ENCODE measurements at regions not wholly inside any gene's neighbourhood (a gene's known extent, or its start where the extent isn't known, plus 50 kb on each side); places are given as distances from the start of the nearest gene placed in this dataset.

DNA sequence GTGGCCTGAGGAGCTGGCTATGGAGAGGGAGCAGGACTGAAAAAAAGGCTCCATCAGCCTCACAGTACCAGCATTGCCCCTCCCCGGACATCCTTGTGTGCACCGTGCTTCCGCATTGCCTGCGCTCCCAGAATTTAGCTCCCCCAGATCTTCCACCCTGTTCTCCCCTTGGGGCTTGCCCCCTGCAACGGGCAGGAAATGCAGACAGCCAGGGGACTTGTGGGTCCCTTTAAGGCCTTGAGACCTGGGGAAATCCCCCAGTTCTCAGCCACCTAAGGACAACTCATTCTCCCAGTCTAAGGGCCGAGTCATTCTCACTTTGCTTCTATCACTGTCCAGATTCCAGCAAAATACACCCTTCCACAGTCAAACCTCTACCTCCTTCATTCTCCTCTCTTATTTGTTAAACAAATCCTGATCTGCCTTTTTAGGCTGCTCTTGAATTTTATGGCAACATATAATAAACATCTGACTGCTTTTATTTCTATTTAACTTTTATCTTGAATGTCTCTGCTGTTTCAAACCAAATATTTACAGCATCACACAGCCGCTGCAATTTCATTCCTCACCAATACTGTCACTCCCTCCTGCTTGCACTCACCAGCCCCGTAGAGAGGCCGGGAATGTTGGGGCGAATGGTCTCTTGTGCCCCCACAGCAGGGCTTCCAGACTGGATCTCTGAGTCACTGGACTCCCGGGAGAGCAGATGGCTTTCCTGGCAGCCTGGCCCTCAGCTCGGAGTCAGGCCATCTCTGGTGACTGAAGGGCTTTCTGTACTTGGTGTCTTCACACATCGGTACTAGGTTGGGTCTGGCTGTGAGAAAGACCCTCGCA, 221.9 kb downstream of the TSHZ3 start (continued):
- TF ChIP-seq, protein P1, sequence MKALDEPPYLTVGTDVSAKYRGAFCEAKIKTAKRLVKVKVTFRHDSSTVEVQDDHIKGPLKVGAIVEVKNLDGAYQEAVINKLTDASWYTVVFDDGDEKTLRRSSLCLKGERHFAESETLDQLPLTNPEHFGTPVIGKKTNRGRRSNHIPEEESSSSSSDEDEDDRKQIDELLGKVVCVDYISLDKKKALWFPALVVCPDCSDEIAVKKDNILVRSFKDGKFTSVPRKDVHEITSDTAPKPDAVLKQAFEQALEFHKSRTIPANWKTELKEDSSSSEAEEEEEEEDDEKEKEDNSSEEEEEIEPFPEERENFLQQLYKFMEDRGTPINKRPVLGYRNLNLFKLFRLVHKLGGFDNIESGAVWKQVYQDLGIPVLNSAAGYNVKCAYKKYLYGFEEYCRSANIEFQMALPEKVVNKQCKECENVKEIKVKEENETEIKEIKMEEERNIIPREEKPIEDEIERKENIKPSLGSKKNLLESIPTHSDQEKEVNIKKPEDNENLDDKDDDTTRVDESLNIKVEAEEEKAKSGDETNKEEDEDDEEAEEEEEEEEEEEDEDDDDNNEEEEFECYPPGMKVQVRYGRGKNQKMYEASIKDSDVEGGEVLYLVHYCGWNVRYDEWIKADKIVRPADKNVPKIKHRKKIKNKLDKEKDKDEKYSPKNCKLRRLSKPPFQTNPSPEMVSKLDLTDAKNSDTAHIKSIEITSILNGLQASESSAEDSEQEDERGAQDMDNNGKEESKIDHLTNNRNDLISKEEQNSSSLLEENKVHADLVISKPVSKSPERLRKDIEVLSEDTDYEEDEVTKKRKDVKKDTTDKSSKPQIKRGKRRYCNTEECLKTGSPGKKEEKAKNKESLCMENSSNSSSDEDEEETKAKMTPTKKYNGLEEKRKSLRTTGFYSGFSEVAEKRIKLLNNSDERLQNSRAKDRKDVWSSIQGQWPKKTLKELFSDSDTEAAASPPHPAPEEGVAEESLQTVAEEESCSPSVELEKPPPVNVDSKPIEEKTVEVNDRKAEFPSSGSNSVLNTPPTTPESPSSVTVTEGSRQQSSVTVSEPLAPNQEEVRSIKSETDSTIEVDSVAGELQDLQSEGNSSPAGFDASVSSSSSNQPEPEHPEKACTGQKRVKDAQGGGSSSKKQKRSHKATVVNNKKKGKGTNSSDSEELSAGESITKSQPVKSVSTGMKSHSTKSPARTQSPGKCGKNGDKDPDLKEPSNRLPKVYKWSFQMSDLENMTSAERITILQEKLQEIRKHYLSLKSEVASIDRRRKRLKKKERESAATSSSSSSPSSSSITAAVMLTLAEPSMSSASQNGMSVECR (CRISPR knock-in tag; IDR thresholded peaks at IDR 0.05; ENCODE audit: borderline replicate concordance), result no peak

DNA sequence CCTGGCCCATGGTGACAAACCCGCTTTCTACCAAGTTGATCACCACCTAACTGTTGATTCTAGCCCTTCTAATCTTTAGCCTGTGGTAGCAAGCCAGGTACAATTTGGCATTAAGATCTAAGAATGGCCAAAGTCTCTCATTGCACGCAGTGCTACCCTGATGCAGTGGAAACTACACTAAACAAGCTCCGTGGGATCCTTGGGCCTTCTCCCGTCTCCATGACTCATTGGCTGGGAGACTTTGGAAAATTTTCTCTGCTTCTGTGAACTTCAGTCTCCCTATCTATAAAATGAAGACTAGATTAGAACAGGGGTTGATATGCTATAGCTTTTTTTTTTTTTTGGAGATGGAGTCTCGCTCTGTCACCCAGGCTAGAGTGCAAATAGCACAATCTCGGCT, 223.0 kb downstream of the TSHZ3 start:
- TF ChIP-seq TEAD1 (CRISPR knock-in tag; IDR thresholded peaks at IDR 0.05) (no peak), OVOL2 (CRISPR knock-in tag; IDR thresholded peaks at IDR 0.05; ENCODE audit: borderline replicate concordance) (no peak)
- TF ChIP-seq, protein P2, sequence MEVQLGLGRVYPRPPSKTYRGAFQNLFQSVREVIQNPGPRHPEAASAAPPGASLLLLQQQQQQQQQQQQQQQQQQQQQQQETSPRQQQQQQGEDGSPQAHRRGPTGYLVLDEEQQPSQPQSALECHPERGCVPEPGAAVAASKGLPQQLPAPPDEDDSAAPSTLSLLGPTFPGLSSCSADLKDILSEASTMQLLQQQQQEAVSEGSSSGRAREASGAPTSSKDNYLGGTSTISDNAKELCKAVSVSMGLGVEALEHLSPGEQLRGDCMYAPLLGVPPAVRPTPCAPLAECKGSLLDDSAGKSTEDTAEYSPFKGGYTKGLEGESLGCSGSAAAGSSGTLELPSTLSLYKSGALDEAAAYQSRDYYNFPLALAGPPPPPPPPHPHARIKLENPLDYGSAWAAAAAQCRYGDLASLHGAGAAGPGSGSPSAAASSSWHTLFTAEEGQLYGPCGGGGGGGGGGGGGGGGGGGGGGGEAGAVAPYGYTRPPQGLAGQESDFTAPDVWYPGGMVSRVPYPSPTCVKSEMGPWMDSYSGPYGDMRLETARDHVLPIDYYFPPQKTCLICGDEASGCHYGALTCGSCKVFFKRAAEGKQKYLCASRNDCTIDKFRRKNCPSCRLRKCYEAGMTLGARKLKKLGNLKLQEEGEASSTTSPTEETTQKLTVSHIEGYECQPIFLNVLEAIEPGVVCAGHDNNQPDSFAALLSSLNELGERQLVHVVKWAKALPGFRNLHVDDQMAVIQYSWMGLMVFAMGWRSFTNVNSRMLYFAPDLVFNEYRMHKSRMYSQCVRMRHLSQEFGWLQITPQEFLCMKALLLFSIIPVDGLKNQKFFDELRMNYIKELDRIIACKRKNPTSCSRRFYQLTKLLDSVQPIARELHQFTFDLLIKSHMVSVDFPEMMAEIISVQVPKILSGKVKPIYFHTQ (CRISPR knock-in tag; IDR thresholded peaks at IDR 0.05), result no peak
- ATAC-seq (no peak), DNase-seq (ENCODE audit: low spot score) (no peak)
- H3K4me1 Mint-ChIP-seq, result peaks cover 5% of the 10 kb centered on the region
- H3K27me3 Mint-ChIP-seq (ENCODE audit: low read depth), result no peaks in the 10 kb centered on the region
- ChIA-PET CTCF (interaction anchor here (1.3 kb wide), 1 partner anchor 72 kb away, joined by 6 read pairs; no protein-coding TSS in a partner anchor), POLR2A (no interaction called here)
- H3K9me3 Mint-ChIP-seq, result peaks cover 22% of the 10 kb centered on the region
- no peaks in the 10 kb centered on the region for H3K36me3 Mint-ChIP-seq
- H3K27ac Mint-ChIP-seq, result no peak overlapping the region
- H3K4me3 Mint-ChIP-seq, result no peak overlapping the region

DNA sequence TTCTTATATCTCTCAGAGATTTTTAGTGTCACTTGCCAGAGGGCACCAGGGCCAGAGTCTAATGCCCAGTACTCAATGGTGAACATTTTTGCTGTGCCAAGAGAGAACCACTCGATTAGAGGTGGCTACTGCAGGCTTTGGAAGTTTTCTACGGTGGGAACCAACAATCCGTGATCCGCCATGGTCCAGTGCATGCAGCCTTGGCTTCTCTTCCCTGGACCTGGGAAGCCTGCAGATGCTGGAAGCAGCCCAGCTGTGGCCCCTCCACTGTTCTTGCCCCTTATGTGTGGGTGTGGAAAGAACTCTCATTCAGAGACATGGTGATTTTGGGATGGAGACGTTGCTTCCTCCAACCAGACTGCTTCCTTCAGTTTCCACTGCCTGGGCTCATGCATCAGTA, 224.2 kb downstream of the TSHZ3 start:
- ChIA-PET CTCF (interaction anchor here (1.3 to 3.4 kb wide), 3 partner anchors 70 to 443 kb away, joined by 5 to 9 read pairs (median 6); no protein-coding TSS in a partner anchor), POLR2A (no interaction called here)

More for the DNA sequence above, 224.2 kb downstream of the TSHZ3 start:
- ATAC-seq (no peak), DNase-seq (ENCODE audit: low spot score) (no peak)
- no peak for TF ChIP-seq ETV6 (CRISPR knock-in tag; IDR thresholded peaks at IDR 0.05)
- no peak for TF ChIP-seq CREM (CRISPR knock-in tag; IDR thresholded peaks at IDR 0.05)
- TF ChIP-seq, protein P3, sequence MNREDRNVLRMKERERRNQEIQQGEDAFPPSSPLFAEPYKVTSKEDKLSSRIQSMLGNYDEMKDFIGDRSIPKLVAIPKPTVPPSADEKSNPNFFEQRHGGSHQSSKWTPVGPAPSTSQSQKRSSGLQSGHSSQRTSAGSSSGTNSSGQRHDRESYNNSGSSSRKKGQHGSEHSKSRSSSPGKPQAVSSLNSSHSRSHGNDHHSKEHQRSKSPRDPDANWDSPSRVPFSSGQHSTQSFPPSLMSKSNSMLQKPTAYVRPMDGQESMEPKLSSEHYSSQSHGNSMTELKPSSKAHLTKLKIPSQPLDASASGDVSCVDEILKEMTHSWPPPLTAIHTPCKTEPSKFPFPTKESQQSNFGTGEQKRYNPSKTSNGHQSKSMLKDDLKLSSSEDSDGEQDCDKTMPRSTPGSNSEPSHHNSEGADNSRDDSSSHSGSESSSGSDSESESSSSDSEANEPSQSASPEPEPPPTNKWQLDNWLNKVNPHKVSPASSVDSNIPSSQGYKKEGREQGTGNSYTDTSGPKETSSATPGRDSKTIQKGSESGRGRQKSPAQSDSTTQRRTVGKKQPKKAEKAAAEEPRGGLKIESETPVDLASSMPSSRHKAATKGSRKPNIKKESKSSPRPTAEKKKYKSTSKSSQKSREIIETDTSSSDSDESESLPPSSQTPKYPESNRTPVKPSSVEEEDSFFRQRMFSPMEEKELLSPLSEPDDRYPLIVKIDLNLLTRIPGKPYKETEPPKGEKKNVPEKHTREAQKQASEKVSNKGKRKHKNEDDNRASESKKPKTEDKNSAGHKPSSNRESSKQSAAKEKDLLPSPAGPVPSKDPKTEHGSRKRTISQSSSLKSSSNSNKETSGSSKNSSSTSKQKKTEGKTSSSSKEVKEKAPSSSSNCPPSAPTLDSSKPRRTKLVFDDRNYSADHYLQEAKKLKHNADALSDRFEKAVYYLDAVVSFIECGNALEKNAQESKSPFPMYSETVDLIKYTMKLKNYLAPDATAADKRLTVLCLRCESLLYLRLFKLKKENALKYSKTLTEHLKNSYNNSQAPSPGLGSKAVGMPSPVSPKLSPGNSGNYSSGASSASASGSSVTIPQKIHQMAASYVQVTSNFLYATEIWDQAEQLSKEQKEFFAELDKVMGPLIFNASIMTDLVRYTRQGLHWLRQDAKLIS (CRISPR knock-in tag; IDR thresholded peaks at IDR 0.05; ENCODE audit: borderline replicate concordance), result no peak
- no peak for TF ChIP-seq ZBTB21 (CRISPR knock-in tag; IDR thresholded peaks at IDR 0.05; ENCODE audit: borderline replicate concordance)
- TF ChIP-seq, protein P4, sequence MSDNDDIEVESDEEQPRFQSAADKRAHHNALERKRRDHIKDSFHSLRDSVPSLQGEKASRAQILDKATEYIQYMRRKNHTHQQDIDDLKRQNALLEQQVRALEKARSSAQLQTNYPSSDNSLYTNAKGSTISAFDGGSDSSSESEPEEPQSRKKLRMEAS (CRISPR knock-in tag; IDR thresholded peaks at IDR 0.05), result no peak
- TF ChIP-seq, protein P5, sequence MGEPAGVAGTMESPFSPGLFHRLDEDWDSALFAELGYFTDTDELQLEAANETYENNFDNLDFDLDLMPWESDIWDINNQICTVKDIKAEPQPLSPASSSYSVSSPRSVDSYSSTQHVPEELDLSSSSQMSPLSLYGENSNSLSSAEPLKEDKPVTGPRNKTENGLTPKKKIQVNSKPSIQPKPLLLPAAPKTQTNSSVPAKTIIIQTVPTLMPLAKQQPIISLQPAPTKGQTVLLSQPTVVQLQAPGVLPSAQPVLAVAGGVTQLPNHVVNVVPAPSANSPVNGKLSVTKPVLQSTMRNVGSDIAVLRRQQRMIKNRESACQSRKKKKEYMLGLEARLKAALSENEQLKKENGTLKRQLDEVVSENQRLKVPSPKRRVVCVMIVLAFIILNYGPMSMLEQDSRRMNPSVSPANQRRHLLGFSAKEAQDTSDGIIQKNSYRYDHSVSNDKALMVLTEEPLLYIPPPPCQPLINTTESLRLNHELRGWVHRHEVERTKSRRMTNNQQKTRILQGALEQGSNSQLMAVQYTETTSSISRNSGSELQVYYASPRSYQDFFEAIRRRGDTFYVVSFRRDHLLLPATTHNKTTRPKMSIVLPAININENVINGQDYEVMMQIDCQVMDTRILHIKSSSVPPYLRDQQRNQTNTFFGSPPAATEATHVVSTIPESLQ (CRISPR knock-in tag; IDR thresholded peaks at IDR 0.05), result no peak
- H3K27me3 Mint-ChIP-seq (ENCODE audit: low read depth), result no peaks in the 10 kb centered on the region
- H3K4me3 Mint-ChIP-seq, result no peak overlapping the region
- H3K4me1 Mint-ChIP-seq, result peaks cover 5% of the 10 kb centered on the region
- H3K9me3 Mint-ChIP-seq, result peaks cover 16% of the 10 kb centered on the region
- H3K36me3 Mint-ChIP-seq, result no peaks in the 10 kb centered on the region
- H3K27ac Mint-ChIP-seq, result no peak overlapping the region
